ENCODE measurements at regions not wholly inside any gene's neighbourhood (a gene's known extent, or its start where the extent isn't known, plus 50 kb on each side); places are given as distances from the start of the nearest gene placed in this dataset.

- Mint-ChIP-seq H3K4me1 (peaks cover 0 to 13% of the 10 kb centered on the region in 2 donors), H3K36me3 (peaks cover 0 to 4% (median 0%) of the 10 kb centered on the region in 3 donors), H3K9me3 (no peaks in the 10 kb centered on the region), H3K27ac (no peak overlapping the region), H3K4me3 (no peak overlapping the region), H3K27me3 (ENCODE audit: low read depth in 3 of 3) (peaks cover 0 to 11% (median 4%) of the 10 kb centered on the region in 3 donors)
- no peak for DNase-seq
Observed at GRCh38 chr10:110379831-110380230, 75.1 kb upstream of the SMNDC1 start.

GRCh38 chr10:110380293-110380692, 75.6 kb upstream of the SMNDC1 start:
- Mint-ChIP-seq H3K27ac (no peak overlapping the region), H3K9me3 (no peaks in the 10 kb centered on the region), H3K4me3 (no peak overlapping the region), H3K36me3 (peaks cover 0 to 2% (median 0%) of the 10 kb centered on the region in 3 donors), H3K27me3 (ENCODE audit: low read depth in 3 of 3) (peaks cover 0 to 10% (median 5%) of the 10 kb centered on the region in 3 donors), H3K4me1 (peaks cover 0 to 13% of the 10 kb centered on the region in 2 donors)
- no peak for DNase-seq

- H3K27me3 Mint-ChIP-seq (ENCODE audit: low read depth in 3 of 3), result peaks cover 0 to 6% (median 5%) of the 10 kb centered on the region in 3 donors
Observed at GRCh38 chr10:110382695-110383094, 78.0 kb upstream of the SMNDC1 start.

GRCh38 chr10:110387617-110387982, 82.9 kb upstream of the SMNDC1 start:
- peaks cover 0 to 9% (median 3%) of the 10 kb centered on the region in 3 donors for H3K27me3 Mint-ChIP-seq (ENCODE audit: low read depth in 3 of 3)
- H3K27ac Mint-ChIP-seq, result peak overlapping the region in 2 of 6 donors; percentile 13 to 50
- peaks cover 23 to 29% of the 10 kb centered on the region in 2 donors for H3K4me1 Mint-ChIP-seq
- no peak for DNase-seq
- peak overlapping the region in 4 of 5 donors; percentile 10 to 73 (median 21) for H3K4me3 Mint-ChIP-seq
- H3K36me3 Mint-ChIP-seq, result no peaks in the 10 kb centered on the region
- no peaks in the 10 kb centered on the region for H3K9me3 Mint-ChIP-seq

More at GRCh38 chr10:110382695-110383094, 78.0 kb upstream of the SMNDC1 start:
- Mint-ChIP-seq H3K4me3 (no peak overlapping the region), H3K9me3 (no peaks in the 10 kb centered on the region), H3K36me3 (no peaks in the 10 kb centered on the region), H3K27ac (no peak overlapping the region), H3K4me1 (peaks cover 7 to 16% of the 10 kb centered on the region in 2 donors)
- DNase-seq, result no peak

GRCh38 chr10:110387983-110388686, 83.4 kb upstream of the SMNDC1 start:
- peak; percentile 22 to 25 (median 25) for DNase-seq
- Mint-ChIP-seq H3K4me3 (peak overlapping the region; percentile 32 to 73 (median 38)), H3K36me3 (no peaks in the 10 kb centered on the region)

GRCh38 chr10:110388687-110389052, 84.0 kb upstream of the SMNDC1 start:
- Mint-ChIP-seq H3K4me3 (peak overlapping the region; percentile 32 to 73 (median 38)), H3K27ac (peak overlapping the region in 2 of 6 donors; percentile 9 to 86)

More at GRCh38 chr10:110387983-110388686, 83.4 kb upstream of the SMNDC1 start:
- H3K27me3 Mint-ChIP-seq (ENCODE audit: low read depth in 3 of 3), result peaks cover 0 to 11% (median 3%) of the 10 kb centered on the region in 3 donors
- H3K4me1 Mint-ChIP-seq, result peaks cover 23 to 29% of the 10 kb centered on the region in 2 donors
- H3K27ac Mint-ChIP-seq, result peak overlapping the region in 4 of 6 donors; percentile 13 to 86 (median 34)
- no peaks in the 10 kb centered on the region for H3K9me3 Mint-ChIP-seq

GRCh38 chr10:110389255-110389654, 84.5 kb upstream of the SMNDC1 start:
- DNase-seq, result no peak
- peak overlapping the region in 2 of 6 donors; percentile 14 to 36 for H3K27ac Mint-ChIP-seq
- peaks cover 0 to 11% (median 3%) of the 10 kb centered on the region in 3 donors for H3K27me3 Mint-ChIP-seq (ENCODE audit: low read depth in 3 of 3)
- H3K4me3 Mint-ChIP-seq, result no peak overlapping the region
- no peaks in the 10 kb centered on the region for H3K36me3 Mint-ChIP-seq
- H3K9me3 Mint-ChIP-seq, result no peaks in the 10 kb centered on the region
- H3K4me1 Mint-ChIP-seq, result peaks cover 23 to 29% of the 10 kb centered on the region in 2 donors

More at GRCh38 chr10:110388687-110389052, 84.0 kb upstream of the SMNDC1 start:
- Mint-ChIP-seq H3K4me1 (peaks cover 23 to 29% of the 10 kb centered on the region in 2 donors), H3K9me3 (no peaks in the 10 kb centered on the region), H3K36me3 (no peaks in the 10 kb centered on the region), H3K27me3 (ENCODE audit: low read depth in 3 of 3) (peaks cover 0 to 11% (median 3%) of the 10 kb centered on the region in 3 donors)
- DNase-seq, result no peak

- H3K4me1 Mint-ChIP-seq, result peaks cover 33 to 41% of the 10 kb centered on the region in 2 donors
- no peaks in the 10 kb centered on the region for H3K36me3 Mint-ChIP-seq
- no peak overlapping the region for H3K27ac Mint-ChIP-seq
Observed at GRCh38 chr10:110391541-110391940, 86.8 kb upstream of the SMNDC1 start.

GRCh38 chr10:110392121-110392520, 87.4 kb upstream of the SMNDC1 start:
- DNase-seq, result no peak
- H3K27me3 Mint-ChIP-seq (ENCODE audit: low read depth in 3 of 3), result peaks cover 2 to 11% (median 3%) of the 10 kb centered on the region in 3 donors
- H3K4me1 Mint-ChIP-seq, result peaks cover 31 to 38% of the 10 kb centered on the region in 2 donors
- no peaks in the 10 kb centered on the region for H3K36me3 Mint-ChIP-seq
- H3K4me3 Mint-ChIP-seq, result no peak overlapping the region
- no peaks in the 10 kb centered on the region for H3K9me3 Mint-ChIP-seq
- no peak overlapping the region for H3K27ac Mint-ChIP-seq

More at GRCh38 chr10:110391541-110391940, 86.8 kb upstream of the SMNDC1 start:
- no peak for DNase-seq
- no peak overlapping the region for H3K4me3 Mint-ChIP-seq
- H3K27me3 Mint-ChIP-seq (ENCODE audit: low read depth in 3 of 3), result peaks cover 2 to 11% (median 3%) of the 10 kb centered on the region in 3 donors
- no peaks in the 10 kb centered on the region for H3K9me3 Mint-ChIP-seq

- DNase-seq, result no peak
- H3K4me1 Mint-ChIP-seq, result peaks cover 22 to 28% of the 10 kb centered on the region in 2 donors
- peaks cover 2 to 10% (median 4%) of the 10 kb centered on the region in 3 donors for H3K27me3 Mint-ChIP-seq (ENCODE audit: low read depth in 3 of 3)
- H3K27ac Mint-ChIP-seq, result no peak overlapping the region
- H3K4me3 Mint-ChIP-seq, result no peak overlapping the region
- no peaks in the 10 kb centered on the region for H3K9me3 Mint-ChIP-seq
- H3K36me3 Mint-ChIP-seq, result no peaks in the 10 kb centered on the region
Observed at GRCh38 chr10:110392868-110393740, 88.4 kb upstream of the SMNDC1 start.

GRCh38 chr10:110393866-110394265, 89.1 kb upstream of the SMNDC1 start:
- Mint-ChIP-seq H3K9me3 (no peaks in the 10 kb centered on the region), H3K4me1 (peaks cover 14 to 21% of the 10 kb centered on the region in 2 donors), H3K36me3 (no peaks in the 10 kb centered on the region), H3K4me3 (no peak overlapping the region), H3K27me3 (ENCODE audit: low read depth in 3 of 3) (peaks cover 4% of the 10 kb centered on the region in 3 donors), H3K27ac (no peak overlapping the region)
- no peak for DNase-seq

GRCh38 chr10:110394296-110394695, 89.6 kb upstream of the SMNDC1 start:
- DNase-seq, result no peak
- Mint-ChIP-seq H3K36me3 (no peaks in the 10 kb centered on the region), H3K27me3 (ENCODE audit: low read depth in 3 of 3) (peaks cover 4 to 6% (median 4%) of the 10 kb centered on the region in 3 donors), H3K9me3 (no peaks in the 10 kb centered on the region), H3K4me1 (peaks cover 10 to 21% of the 10 kb centered on the region in 2 donors), H3K4me3 (no peak overlapping the region), H3K27ac (no peak overlapping the region)

- Mint-ChIP-seq H3K4me3 (no peak overlapping the region), H3K9me3 (no peaks in the 10 kb centered on the region), H3K4me1 (peaks cover 10 to 18% of the 10 kb centered on the region in 2 donors), H3K27ac (no peak overlapping the region), H3K36me3 (no peaks in the 10 kb centered on the region), H3K27me3 (ENCODE audit: low read depth in 3 of 3) (peaks cover 4 to 5% (median 4%) of the 10 kb centered on the region in 3 donors)
- no peak for DNase-seq
Observed at GRCh38 chr10:110394898-110395297, 90.2 kb upstream of the SMNDC1 start.
